K562 (cell line): ENCODE measurements at regions not wholly inside any gene's neighbourhood (a gene's known extent, or its start where the extent isn't known, plus 50 kb on each side); places are given as distances from the start of the nearest gene placed in this dataset.
A peak's percentile ranks its signal among the peaks of the same experiment; 100 is the strongest.

Source experiments
- BRCA1 ChIP-seq, 2 experiments: fragments of 450-650 bp in 1 of 2; sonication (generic) in 1 of 2; formaldehyde crosslinking in 1 of 2; IDR thresholded peaks; 2 replicates each; pipeline versions ENCODE4 v1.5.0 to v1.6.1; 2017 to 2020; ENCODE audit warnings: mild to moderate bottlenecking in 1 of 2, missing genetic modification reagents in 1 of 2
- CBX3 ChIP-seq, 2 experiments: IDR thresholded peaks; 1 replicate in 1 of 2; 2 replicates in 1 of 2; pipeline ENCODE4 v1.6.1; 2012; ENCODE audit warnings: inconsistent platforms in 2 of 2, low read length in 2 of 2, borderline replicate concordance in 1 of 2, control low read depth in 1 of 2
- CBX5 ChIP-seq: IDR thresholded peaks from 2 replicates; pipeline ENCODE4 v1.6.1; 2014; ENCODE audit warnings: low read depth, borderline replicate concordance
- CREM ChIP-seq: IDR thresholded peaks from 2 replicates; pipeline ENCODE4 v1.6.1; 2014; ENCODE audit warnings: antibody characterized with exemption, low read depth
- CXXC5 ChIP-seq: fragments of 250-450 bp; sonication (Bioruptor Pico); IDR thresholded peaks from 2 replicates; pipeline ENCODE4 v1.8.0; 2022; ENCODE audit warnings: inconsistent platforms, mild to moderate bottlenecking, moderate library complexity
- GATAD2A ChIP-seq: fragments of 450-650 bp; IDR thresholded peaks from 2 replicates; pipeline ENCODE4 v1.6.1; 2017
- GTF2F1 ChIP-seq: IDR thresholded peaks from 2 replicates; pipeline ENCODE4 v1.6.1; 2011; ENCODE audit warnings: low read depth, low read length, improper control_type of control experiment
- MIER1 ChIP-seq: fragments of 450-650 bp; IDR thresholded peaks from 2 replicates; pipeline ENCODE4 v1.6.1; 2016; ENCODE audit warnings: antibody characterized with exemption, mild to moderate bottlenecking, low read depth
- NBN ChIP-seq: fragments of 450-650 bp; IDR thresholded peaks from 2 replicates; pipeline ENCODE4 v1.6.1; 2016; ENCODE audit warnings: low read depth, mild to moderate bottlenecking
- NCOA4 ChIP-seq: fragments of 450-650 bp; IDR thresholded peaks from 2 replicates; pipeline ENCODE4 v1.6.1; 2018; ENCODE audit warnings: mild to moderate bottlenecking; ENCODE audit not compliant: partially characterized antibody
- PCBP1 ChIP-seq: fragments of 200-400 bp; formaldehyde crosslinking; IDR thresholded peaks from 2 replicates; pipeline ENCODE4 v1.6.1; 2018; ENCODE audit warnings: mild to moderate bottlenecking, low read depth, low read length; ENCODE audit not compliant: poor library complexity, severe bottlenecking
- PHTF2 ChIP-seq: fragments of 250-450 bp; sonication (Bioruptor Pico); IDR thresholded peaks from 2 replicates; pipeline ENCODE4 v1.5.0; 2021; ENCODE audit warnings: mild to moderate bottlenecking
- POLR2A ChIP-seq: fragments of 450-650 bp; conservative IDR thresholded peaks from 2 replicates; pipeline ENCODE4 v1.6.1; 2016
- RBM25 ChIP-seq: fragments of 200-400 bp; formaldehyde crosslinking; IDR thresholded peaks from 2 replicates; pipeline ENCODE4 v1.6.1; 2018; ENCODE audit warnings: low read length, low read depth, moderate library complexity; ENCODE audit not compliant: severe bottlenecking
- SAP30 ChIP-seq: fragments of 200-600 bp; sonication (generic); IDR thresholded peaks from 2 replicates; pipeline ENCODE4 v1.6.1; 2012; ENCODE audit warnings: borderline replicate concordance, low read depth, mild to moderate bottlenecking, moderate library complexity, low read length, control low read depth, inconsistent platforms; ENCODE audit not compliant: insufficient read depth, poor library complexity, severe bottlenecking
- TRIM24 ChIP-seq, 2 experiments: fragments of 450-650 bp; IDR thresholded peaks; 2 replicates each; pipeline ENCODE4 v1.6.1; 2016
- TRIM28 ChIP-seq: fragments of 450-650 bp; IDR thresholded peaks from 2 replicates; pipeline ENCODE4 v1.6.1; 2017
- YY1 ChIP-seq, 3 experiments: IDR thresholded peaks; 2 replicates each; pipeline ENCODE4 v1.6.1; 2011; ENCODE audit warnings: low read length in 2 of 3, mild to moderate bottlenecking in 2 of 3, moderate library complexity in 2 of 3, borderline replicate concordance in 1 of 3, control low read depth in 1 of 3, low read depth in 1 of 3; ENCODE audit not compliant: insufficient read depth in 3 of 3, insufficient replicate concordance in 2 of 3, control insufficient read depth in 1 of 3, insufficient read length in 1 of 3; ENCODE audit errors: extremely low read depth in 1 of 3
- ZFPM2 ChIP-seq: fragments of 250-450 bp; sonication (Bioruptor Pico); IDR thresholded peaks from 2 replicates; pipeline ENCODE4 v1.5.1; 2022; ENCODE audit warnings: mild to moderate bottlenecking
- ZNF274 ChIP-seq: IDR thresholded peaks from 2 replicates; pipeline ENCODE4 v1.6.1; 2011; ENCODE audit warnings: low read depth, mild to moderate bottlenecking, low read length, moderate library complexity, borderline replicate concordance
- ZNF584 ChIP-seq: fragments of 200-800 bp; sonication (Bioruptor generic); IDR thresholded peaks from 2 replicates; pipeline ENCODE4 v1.6.1; 2016; ENCODE audit warnings: low read depth, mild to moderate bottlenecking, missing genetic modification characterization, missing compliant biosample characterization
- ZNF589 ChIP-seq: fragments of 200-800 bp; sonication (Bioruptor generic); IDR thresholded peaks from 2 replicates; pipeline ENCODE4 v1.6.1; 2016; ENCODE audit warnings: low read depth, missing genetic modification characterization, missing compliant biosample characterization
- ZNF699 ChIP-seq: fragments of 250-450 bp; sonication (Bioruptor Pico); IDR thresholded peaks from 2 replicates; pipeline ENCODE4 v1.8.0; 2021; ENCODE audit warnings: mild to moderate bottlenecking, moderate library complexity; ENCODE audit not compliant: insufficient replicate concordance
- ZNF79 ChIP-seq: fragments of 250-450 bp; sonication (Bioruptor Pico); IDR thresholded peaks from 2 replicates; pipeline ENCODE4 v1.4.0; 2020; ENCODE audit warnings: low read depth, mild to moderate bottlenecking, moderate library complexity
- TF ChIP-seq, protein P1 (sequence below): fragments of 450-650 bp; formaldehyde crosslinking; IDR thresholded peaks from 2 replicates; pipeline ENCODE4 v1.4.0; 2020; ENCODE audit warnings: mild to moderate bottlenecking, moderate library complexity
- TF ChIP-seq, protein P2 (sequence below): fragments of 450-650 bp; formaldehyde crosslinking; IDR thresholded peaks from 2 replicates; pipeline ENCODE4 v1.4.0; 2020; ENCODE audit warnings: mild to moderate bottlenecking, moderate library complexity

DNA sequence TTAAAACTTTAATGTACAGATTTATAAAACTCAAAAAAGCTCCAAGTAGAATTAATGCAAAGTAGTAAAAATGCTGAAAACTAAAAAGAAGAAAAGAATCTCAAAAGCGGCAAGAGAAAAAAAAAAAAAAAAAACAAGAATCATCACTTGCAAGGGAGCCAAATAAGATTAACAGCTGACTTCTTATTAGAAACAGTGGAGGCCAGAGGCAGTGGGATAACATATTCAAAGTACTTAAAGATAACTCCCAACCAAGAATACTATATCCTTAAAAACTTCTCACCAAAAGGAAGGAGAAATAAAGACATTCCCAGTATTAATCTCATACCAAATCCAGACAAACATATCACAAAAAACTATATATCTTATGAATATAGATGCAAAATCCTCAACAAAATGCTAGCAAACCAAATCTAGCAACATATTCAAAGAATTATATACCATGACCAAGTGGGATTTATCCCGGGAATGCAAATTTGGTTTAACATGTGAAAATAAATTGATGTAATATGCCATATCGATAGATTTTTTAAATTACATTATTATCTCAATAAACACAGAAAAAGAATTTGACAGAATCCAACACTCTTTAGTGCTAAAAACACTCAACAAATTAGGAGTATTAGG, 62.7 kb downstream of the CAMK2N1 start (continued):
- TF ChIP-seq CBX5 (peak; percentile 54; the same call in 1 of the 2 replicates), NBN (no peak), POLR2A (no peak), ZNF274 (no peak), PCBP1 (no peak), ZNF699 (CRISPR knock-in tag) (no peak), RBM25 (no peak), ZNF584 (CRISPR knock-in tag) (no peak), ZNF589 (CRISPR knock-in tag) (no peak), GATAD2A (no peak), ZFPM2 (no peak), NCOA4 (no peak), BRCA1 (IDR thresholded peaks at IDR 0.05) (no peak), BRCA1 (CRISPR knock-in tag; IDR thresholded peaks at IDR 0.05) (no peak), YY1 (IDR thresholded peaks at IDR 0.05; ENCODE audit: borderline replicate concordance in 1 of 3, control insufficient read depth in 1 of 3, extremely low read depth in 1 of 3, insufficient read depth in 3 of 3, insufficient read length in 1 of 3, insufficient replicate concordance in 2 of 3, low read depth in 1 of 3, low read length in 2 of 3) (no peak), CREM (no peak), ZNF79 (CRISPR knock-in tag) (no peak), PHTF2 (CRISPR knock-in tag) (no peak), TRIM28 (peak; percentile 95), GTF2F1 (no peak), CXXC5 (no peak), SAP30 (no peak), MIER1 (peak; percentile 59; the same call in 1 of the 2 replicates), TRIM24 (IDR thresholded peaks at IDR 0.05) (peak in 1 of 2 experiments; percentile 54; a peak in 1 of 4 replicates), CBX3 (IDR thresholded peaks at IDR 0.05; ENCODE audit: borderline replicate concordance in 1 of 2, low read length in 2 of 2) (peak in 1 of 2 experiments; percentile 92; a peak in 1 of 3 replicates)
- TF ChIP-seq, protein P1, sequence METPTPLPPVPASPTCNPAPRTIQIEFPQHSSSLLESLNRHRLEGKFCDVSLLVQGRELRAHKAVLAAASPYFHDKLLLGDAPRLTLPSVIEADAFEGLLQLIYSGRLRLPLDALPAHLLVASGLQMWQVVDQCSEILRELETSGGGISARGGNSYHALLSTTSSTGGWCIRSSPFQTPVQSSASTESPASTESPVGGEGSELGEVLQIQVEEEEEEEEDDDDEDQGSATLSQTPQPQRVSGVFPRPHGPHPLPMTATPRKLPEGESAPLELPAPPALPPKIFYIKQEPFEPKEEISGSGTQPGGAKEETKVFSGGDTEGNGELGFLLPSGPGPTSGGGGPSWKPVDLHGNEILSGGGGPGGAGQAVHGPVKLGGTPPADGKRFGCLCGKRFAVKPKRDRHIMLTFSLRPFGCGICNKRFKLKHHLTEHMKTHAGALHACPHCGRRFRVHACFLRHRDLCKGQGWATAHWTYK: no peak
- TF ChIP-seq, protein P2, sequence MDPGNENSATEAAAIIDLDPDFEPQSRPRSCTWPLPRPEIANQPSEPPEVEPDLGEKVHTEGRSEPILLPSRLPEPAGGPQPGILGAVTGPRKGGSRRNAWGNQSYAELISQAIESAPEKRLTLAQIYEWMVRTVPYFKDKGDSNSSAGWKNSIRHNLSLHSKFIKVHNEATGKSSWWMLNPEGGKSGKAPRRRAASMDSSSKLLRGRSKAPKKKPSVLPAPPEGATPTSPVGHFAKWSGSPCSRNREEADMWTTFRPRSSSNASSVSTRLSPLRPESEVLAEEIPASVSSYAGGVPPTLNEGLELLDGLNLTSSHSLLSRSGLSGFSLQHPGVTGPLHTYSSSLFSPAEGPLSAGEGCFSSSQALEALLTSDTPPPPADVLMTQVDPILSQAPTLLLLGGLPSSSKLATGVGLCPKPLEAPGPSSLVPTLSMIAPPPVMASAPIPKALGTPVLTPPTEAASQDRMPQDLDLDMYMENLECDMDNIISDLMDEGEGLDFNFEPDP (CRISPR knock-in tag): no peak
